ENCODE measurements at regions not wholly inside any gene's neighbourhood (a gene's known extent, or its start where the extent isn't known, plus 50 kb on each side); places are given as distances from the start of the nearest gene placed in this dataset.
"Not testable (repeated sequence)": the region's sequence is repeated elsewhere in the genome, so short reads cannot be mapped to it uniquely, and the experiment has no call there.

GRCh38 chr3:27637346-27637995 lies 84.7 kb downstream of the EOMES start:
- H3K27me3 ChIP-seq (ENCODE audit: control insufficient read depth in 2 of 2, insufficient read depth in 2 of 2, low read length in 2 of 2) = no peaks in the 10 kb centered on the region
- BruUV-seq (replicated peaks) = no TSS peak
- no peaks in the 10 kb centered on the region for H4K20me1 ChIP-seq (replicated peaks; ENCODE audit: control insufficient read depth, extremely low read depth, insufficient read depth, low read length)
- no peak overlapping the region for H3K4me3 ChIP-seq (replicated peaks in 1 of 3; ENCODE audit: insufficient read depth in 1 of 3, low read depth in 1 of 3, low read length in 3 of 3)
- TF ChIP-seq POLR2A (IDR thresholded peaks at IDR 0.05; ENCODE audit: low read depth, low read length) (no peak), GATA2 (IDR thresholded peaks at IDR 0.05; ENCODE audit: insufficient read depth, insufficient read length, low read depth, low read length) (no peak), MYC (IDR thresholded peaks at IDR 0.05; ENCODE audit: low read depth, low read length) (no peak), MAX (IDR thresholded peaks at IDR 0.05; ENCODE audit: insufficient read depth, insufficient read length) (no peak), POLR2AphosphoS5 (IDR thresholded peaks at IDR 0.05; ENCODE audit: insufficient read depth, low read depth, low read length) (no peak), FOS (IDR thresholded peaks at IDR 0.05; ENCODE audit: borderline replicate concordance, insufficient read depth, low read length) (no peak), CTCF (IDR thresholded peaks at IDR 0.05; ENCODE audit: extremely low read depth in 1 of 2, insufficient read depth in 1 of 2, low read depth in 1 of 2, low read length in 2 of 2) (no peak), JUN (IDR thresholded peaks at IDR 0.05; ENCODE audit: borderline replicate concordance, insufficient read depth, insufficient read length, low read depth) (no peak)
- H3K4me1 ChIP-seq (ENCODE audit: control insufficient read depth, extremely low read depth, insufficient read depth, low read length) = peaks cover 3% of the 10 kb centered on the region
- intact Hi-C loops (cut with micrococcal nuclease) (no loop called here), dilution Hi-C loops (cut with MboI; ENCODE audit: extremely low pct_ligation_motif_present, low sequenced_read_pairs) (no loop called here)
- H3K9me3 ChIP-seq (replicated peaks; ENCODE audit: control insufficient read depth, insufficient read depth, low read length) = no peaks in the 10 kb centered on the region
- no peak for FAIRE-seq
- H3K9me1 ChIP-seq (replicated peaks; ENCODE audit: control insufficient read depth, extremely low read depth, insufficient read depth, low read length) = no peaks in the 10 kb centered on the region
- POLR2A ChIA-PET = interaction anchor here (0.6 kb wide), 1 partner anchor 75 kb away, joined by 4 read pairs; no protein-coding TSS in a partner anchor
- DNase-seq (ENCODE audit: low read depth, low spot score) = no peak
- no peaks in the 10 kb centered on the region for H3K36me3 ChIP-seq (ENCODE audit: control insufficient read depth in 2 of 2, extremely low read depth in 1 of 2, insufficient read depth in 2 of 2, low read length in 2 of 2)
- CTCF ChIA-PET = interaction anchor here (1.1 to 1.6 kb wide), 2 partner anchors 9 to 44 kb away, joined by 3 to 4 read pairs; no protein-coding TSS in a partner anchor
- no peaks in the 10 kb centered on the region for H3K79me2 ChIP-seq (ENCODE audit: control insufficient read depth, insufficient read depth, low read length)
- H3K4me2 ChIP-seq (ENCODE audit: insufficient read depth, low read length) = no peak overlapping the region
- H2AFZ ChIP-seq (ENCODE audit: low read depth, low read length) = no peak overlapping the region
- H3K27ac ChIP-seq (ENCODE audit: insufficient read depth, low read depth, low read length) = no peak overlapping the region
- no peak overlapping the region for H3K9ac ChIP-seq (replicated peaks; ENCODE audit: extremely low read depth, insufficient read depth, low read length)

- FAIRE-seq; POLR2A ChIA-PET; intact Hi-C loops (cut with micrococcal nuclease): not testable (repeated sequence)
These were observed 87.1 kb downstream of the EOMES start for GRCh38 chr3:27635006-27635405.

More at GRCh38 chr3:27635006-27635405, 87.1 kb downstream of the EOMES start:
- H3K9me1 ChIP-seq (replicated peaks; ENCODE audit: control insufficient read depth, extremely low read depth, insufficient read depth, low read length); DNase-seq (ENCODE audit: low read depth, low spot score); H3K4me1 ChIP-seq (ENCODE audit: control insufficient read depth, extremely low read depth, insufficient read depth, low read length); H3K79me2 ChIP-seq (ENCODE audit: control insufficient read depth, insufficient read depth, low read length); BruUV-seq (replicated peaks); H4K20me1 ChIP-seq (replicated peaks; ENCODE audit: control insufficient read depth, extremely low read depth, insufficient read depth, low read length); H3K27ac ChIP-seq (ENCODE audit: insufficient read depth, low read depth, low read length); H3K9ac ChIP-seq (replicated peaks; ENCODE audit: extremely low read depth, insufficient read depth, low read length); H3K36me3 ChIP-seq (ENCODE audit: control insufficient read depth in 2 of 2, extremely low read depth in 1 of 2, insufficient read depth in 2 of 2, low read length in 2 of 2); H3K27me3 ChIP-seq (ENCODE audit: control insufficient read depth in 2 of 2, insufficient read depth in 2 of 2, low read length in 2 of 2); H2AFZ ChIP-seq (ENCODE audit: low read depth, low read length); H3K4me2 ChIP-seq (ENCODE audit: insufficient read depth, low read length); H3K9me3 ChIP-seq (replicated peaks; ENCODE audit: control insufficient read depth, insufficient read depth, low read length); CTCF ChIA-PET; dilution Hi-C loops (cut with MboI; ENCODE audit: extremely low pct_ligation_motif_present, low sequenced_read_pairs); H3K4me3 ChIP-seq (replicated peaks in 1 of 3; ENCODE audit: insufficient read depth in 1 of 3, low read depth in 1 of 3, low read length in 3 of 3): not testable (repeated sequence)

Data from endothelial cell of umbilical vein (primary cell).